ENCODE measurements at regions not wholly inside any gene's neighbourhood (a gene's known extent, or its start where the extent isn't known, plus 50 kb on each side); places are given as distances from the start of the nearest gene placed in this dataset.

- TF ChIP-seq POLR2AphosphoS5 (IDR thresholded peaks at IDR 0.05) (no peak), CTCF (IDR thresholded peaks at IDR 0.05 in 8 of 11, conservative IDR thresholded peaks at IDR 0.05 in 3 of 11) (no peak)
Measured at GRCh38 chr17:54466875-54467274, 433.8 kb upstream of the TOM1L1 start.
